NCI-H1436 treated with DMSO at 0.1 percent for 48 hours (cell line): ENCODE measurements at regions not wholly inside any gene's neighbourhood (a gene's known extent, or its start where the extent isn't known, plus 50 kb on each side); places are given as distances from the start of the nearest gene placed in this dataset.
A peak's percentile ranks its signal among the peaks of the same experiment; 100 is the strongest.

ENCODE experiments used
- DNase-seq: peaks from one replicate; lab custom pipeline; 2025; lab: John Stamatoyannopoulos, UW

DNA sequence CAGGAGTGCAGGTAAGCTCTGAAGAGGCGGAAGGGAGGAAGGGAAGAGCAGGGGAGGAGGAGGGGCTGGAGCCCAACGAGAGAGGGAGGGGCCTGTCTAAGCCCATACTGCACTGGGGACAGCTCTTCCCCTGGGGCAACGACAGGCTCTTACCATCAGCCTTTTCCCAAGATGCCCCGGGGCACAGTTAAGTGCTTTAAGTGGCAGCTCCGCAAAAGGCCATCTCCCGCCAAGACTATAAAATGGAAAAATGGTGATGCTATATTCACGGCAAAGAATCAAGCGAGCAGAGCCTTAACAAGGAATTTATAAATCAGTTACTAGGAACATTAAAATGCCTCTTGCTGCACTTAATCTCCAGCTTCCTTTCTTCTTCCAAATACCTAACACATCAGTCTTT lies 110.2 kb upstream of the NLRP1 start:
- DNase-seq: peak; percentile 90

DNA sequence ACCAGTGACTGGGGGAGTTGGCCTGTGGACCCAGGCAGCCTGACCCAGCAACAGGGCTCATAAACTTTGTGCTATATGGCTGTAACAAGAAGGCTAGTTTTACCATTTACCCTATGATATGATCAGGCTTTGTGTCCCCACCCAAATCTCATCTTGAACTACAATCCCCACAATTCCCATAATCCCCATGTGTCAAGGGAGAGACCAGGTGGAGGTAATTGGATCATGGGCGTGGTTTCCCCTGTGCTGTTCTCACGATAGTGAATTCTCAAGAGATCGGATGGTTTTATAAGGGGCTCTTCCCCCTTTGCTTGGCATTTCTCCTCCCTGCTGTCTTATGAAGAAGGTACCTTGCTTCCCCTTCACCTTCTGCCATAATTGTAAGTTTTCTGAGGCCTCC lies 111.2 kb upstream of the NLRP1 start:
- DNase-seq: no peak

DNA sequence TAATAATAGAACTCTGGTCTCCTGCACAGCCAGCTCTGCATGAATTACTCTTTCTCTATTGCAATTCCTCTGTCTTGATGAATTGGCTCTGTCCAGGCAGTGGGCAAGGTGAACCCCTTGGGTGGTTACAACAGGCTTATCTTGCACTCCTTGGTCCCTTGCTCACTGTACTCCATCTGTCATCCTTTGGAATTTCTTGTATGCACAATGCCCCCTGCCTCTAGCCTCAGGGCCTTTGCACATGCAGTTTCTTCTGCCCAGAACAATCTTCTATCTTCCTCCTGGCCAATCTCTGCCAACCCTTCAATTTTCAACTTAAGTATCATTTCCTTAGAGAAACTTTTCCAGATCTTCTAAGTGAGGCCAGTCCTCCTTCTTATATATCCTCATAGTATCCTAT lies 114.7 kb upstream of the NLRP1 start:
- DNase-seq: no peak

DNA sequence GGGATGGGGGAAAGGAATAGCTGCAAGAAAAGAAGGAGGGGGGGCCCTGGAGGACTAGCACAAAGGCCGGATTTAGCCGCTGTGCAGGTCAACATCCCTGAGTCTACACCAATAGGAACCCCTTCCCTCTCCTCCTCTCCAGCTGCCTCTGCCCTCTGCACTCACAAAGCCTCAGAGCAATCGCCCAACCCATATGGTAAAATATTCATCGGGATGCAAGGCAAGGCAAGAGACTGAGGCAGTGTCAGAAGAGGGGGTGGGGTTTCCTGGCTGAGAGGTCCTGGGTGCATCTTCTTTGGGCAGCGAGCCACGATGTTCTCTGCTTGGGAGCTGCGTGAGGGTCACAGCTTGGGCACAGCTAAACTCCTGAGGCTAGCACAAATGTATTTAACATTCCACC lies 115.5 kb upstream of the NLRP1 start:
- DNase-seq: no peak

DNA sequence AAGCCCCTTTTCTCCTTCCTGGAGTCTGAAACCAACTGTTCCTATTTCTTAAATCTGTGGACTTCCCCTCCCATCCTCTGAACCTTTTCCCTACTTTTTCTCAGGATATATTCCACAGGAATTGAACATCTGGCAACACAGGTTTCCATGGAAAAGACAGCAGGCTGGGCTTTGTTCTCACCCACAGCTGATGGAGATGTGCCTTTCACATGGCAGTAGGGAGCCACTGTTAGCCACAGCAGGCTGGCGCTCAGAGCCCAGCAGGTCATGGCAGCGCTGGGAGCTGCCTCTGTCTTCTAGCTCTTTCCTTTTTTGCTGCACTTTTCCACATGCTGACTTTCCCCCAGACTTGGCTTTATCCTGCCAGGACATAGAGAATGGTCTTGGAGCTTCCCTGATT lies 116.4 kb upstream of the NLRP1 start:
- no peak for DNase-seq

DNA sequence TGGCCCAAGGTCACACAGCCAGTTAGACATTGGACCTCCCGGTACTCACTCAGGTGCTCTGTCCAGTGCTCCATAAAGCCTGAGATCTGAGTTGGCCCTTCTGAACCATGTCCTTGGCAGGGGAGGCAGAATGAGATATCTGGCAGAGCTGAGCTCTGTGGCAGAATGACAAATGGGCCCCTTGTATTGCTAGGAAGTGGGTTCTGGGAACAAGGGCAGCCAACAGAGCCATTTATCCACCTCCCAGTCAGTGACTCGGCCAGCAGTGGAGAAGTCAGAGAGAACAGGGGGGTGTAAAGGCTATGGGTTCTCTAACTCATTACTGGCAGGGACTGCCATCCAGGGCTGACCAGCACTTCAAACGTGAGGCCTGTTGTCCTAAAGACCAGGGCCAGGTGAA lies 117.1 kb upstream of the NLRP1 start:
- DNase-seq: no peak

DNA sequence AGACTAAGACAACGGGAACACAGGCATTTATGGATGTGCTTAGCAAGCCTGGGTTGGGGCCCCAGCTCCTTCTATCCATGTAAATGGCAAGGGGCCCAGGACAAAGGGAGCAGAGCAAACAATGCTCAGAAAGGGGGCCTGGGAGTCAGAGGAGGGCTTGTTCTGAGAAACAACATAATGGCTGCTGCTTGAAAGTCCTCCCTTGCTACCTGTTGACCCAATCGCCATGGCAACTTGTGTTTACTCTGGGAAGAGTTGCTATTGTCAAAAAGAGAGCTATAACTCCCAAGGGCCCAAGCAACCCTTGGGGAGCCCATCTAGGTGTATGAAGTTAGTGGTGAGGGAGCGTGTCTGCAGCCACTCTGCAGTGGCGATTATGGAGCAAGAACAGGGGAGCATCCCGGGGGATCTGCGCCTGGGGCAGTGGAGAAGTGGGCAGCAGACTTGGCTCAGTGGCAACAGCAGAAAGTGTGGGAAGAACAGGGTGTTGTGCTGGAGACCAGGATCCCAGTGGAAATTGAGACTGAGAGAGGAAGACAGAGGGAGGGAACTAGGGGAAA lies 118.7 kb upstream of the NLRP1 start:
- DNase-seq: no peak

DNA sequence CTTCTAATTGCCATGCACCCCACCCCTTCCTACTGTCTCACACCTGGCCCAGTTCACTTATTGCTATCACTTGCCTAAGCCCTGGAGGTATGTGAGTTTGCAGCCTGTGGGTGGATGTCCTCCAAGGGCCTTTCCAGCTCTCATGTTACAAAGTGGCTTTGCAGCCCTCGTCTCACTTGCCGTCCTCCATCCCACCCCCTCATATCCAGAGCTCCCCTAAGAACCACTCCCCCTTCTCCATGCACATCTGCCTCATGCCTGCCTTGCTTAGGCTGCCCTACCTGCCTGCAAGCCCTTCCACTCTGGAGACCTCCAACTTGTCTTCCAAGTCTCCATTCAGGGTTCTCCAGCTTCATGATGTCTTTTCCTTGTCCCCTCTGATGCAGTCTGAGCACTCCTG lies 119.4 kb upstream of the NLRP1 start:
- no peak for DNase-seq

DNA sequence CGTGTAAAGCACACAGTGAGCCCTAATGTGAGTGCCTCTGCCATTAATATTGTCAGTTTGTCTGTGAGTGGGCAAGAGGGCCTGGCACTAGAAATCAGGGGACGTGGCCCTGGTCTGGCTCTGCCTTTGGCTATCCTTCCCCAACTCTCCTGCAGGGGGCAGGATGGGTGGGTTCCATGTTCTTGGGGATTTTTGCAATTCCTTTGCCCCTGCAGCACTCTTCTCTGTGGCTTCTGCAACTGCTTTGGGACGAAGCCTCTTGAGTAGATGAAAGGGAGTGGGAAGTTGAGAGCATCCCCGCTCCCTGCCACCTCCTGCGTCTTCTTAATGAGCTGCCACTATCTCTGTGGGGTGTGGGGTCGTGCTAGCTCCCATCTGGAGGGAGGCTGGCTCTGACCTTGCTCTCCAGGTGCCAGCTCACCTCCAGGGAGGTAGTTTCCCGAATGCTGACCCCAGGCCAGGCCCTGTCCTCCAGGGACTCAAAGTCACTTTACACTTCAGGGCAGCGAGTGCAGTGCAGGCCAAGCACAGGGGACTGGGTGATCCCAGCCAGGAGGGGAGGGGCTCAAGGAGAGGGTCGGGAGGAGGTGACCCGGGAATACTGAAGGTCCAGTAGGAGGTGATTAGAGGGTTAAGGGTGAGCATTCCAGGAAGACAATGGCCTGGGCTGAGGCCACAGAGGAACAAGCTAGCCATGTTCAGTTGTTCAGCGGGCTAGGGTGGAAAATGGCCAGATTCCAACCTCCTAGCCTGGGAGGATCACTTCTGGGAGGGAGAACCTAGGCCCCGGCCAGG lies 121.0 kb upstream of the NLRP1 start:
- DNase-seq: no peak

DNA sequence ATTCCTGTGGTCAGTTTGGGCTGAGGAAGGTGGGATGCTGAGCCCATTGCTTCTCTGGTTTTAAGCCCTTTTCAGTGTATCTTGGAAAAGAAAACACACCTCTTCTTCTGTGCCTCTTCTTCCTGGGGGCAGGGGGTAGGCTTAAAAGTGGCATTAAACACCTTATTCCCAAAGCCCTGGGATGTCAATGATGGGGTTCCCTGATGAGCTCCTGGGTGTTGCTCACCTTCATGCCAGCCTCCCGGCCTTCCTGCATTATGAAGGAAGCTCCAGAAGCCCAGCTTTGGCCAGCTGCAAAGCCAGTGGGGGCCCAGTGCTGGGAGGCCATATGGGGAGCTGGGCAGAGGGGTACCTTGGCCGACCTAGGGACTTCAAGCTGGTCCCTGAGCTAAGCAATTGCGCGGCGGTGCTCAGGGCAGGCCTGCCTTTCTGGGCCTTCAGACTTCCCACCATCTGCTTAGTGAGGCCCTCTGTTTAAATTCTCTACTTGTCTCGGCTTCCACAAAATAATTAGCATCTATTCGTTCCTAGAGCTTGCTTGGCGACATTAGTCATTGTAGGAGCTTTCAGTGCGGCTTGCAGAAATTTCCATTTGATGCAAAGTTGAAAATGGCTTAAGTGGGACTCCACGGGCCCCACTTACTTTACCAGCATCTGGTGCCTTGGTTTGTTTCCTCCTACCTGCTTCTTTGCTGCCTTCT lies 121.7 kb upstream of the NLRP1 start:
- no peak for DNase-seq

DNA sequence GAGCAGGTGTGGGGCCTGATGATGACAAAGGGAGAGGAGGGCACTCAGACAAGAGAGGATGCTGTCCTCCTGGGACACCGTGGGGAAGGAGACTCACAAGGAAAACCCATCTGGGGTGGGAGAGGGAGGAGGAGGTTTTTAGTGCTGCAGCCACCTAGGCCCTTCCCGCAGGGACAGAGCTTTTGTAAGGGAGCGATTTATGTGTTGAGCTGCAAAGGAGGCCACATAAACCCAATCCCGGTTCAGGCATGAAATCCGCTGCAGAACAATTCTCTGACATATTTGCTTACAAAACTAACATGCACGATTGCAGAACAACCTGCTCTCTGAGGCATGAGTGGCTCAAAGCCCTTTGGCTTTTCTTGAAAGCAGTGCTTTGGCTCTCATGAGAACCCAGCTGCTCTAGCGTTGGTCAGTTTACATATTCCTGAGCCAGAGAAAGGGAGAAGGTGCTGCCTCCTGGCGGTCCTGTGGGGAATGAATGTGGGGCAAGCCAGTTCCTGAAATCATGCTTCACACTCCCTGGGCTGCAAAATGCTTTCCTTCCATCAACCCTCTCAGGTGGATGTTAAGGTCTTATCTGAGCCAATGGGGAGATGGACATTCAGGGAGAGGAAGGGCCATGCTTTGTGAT lies 122.4 kb upstream of the NLRP1 start:
- peak; percentile 30 for DNase-seq

DNA sequence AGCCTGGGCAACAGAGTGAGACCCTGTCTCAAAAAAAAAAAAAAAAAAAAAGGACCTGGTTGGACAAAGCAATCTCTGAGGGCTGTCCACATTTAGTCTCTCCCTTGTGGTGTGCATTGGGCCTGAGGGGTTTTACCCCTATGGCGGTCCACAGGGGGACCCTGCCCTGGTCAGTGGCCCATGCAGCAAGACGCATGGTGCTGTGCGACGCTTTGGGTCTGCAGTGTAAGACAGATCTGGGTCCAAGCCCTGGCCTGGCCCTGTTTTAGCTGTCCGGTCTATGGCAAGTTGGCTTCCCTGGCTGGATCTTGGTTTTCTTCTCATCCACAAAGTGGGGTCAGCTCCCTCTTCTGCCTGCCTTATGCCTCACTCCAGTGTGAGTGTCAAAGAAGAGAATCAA lies 123.2 kb upstream of the NLRP1 start:
- DNase-seq: no peak

DNA sequence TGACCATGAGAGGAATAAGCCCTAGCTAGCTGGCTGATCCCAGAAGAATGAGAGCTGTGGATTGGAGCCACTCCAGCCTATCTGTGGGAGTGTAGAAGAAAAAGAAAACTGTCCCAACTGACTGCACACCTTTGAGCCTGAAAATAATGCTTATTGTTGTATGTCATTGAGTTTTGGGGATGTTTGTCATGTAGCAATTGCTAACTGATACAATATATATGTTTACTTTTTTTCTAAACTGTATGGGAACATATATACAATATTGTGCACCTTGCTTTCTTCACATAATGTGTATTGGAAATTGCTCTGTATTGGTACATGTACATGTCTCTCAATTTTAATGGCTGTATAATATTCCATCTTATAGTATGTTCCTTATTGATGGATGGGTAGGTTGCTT lies 124.0 kb upstream of the NLRP1 start:
- no peak for DNase-seq

DNA sequence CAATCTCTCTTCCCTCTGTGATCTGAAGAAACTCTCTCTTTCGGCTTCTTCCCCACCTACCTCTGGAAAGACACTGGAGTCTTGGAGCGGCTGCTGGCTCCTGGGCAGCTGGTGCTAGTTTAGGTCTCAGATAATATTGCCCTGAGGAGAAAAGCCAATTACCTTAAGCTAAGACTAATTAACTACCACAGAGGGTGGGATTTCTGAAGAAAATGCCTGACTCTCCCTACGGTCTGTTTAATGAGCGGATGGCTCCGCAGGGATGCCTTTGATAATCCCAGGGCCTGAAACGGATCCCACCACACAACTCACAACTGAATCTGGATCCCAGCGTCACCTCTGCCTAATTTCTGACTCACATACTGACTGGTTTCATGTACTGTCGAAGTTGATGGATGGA lies 127.0 kb upstream of the NLRP1 start:
- no peak for DNase-seq

DNA sequence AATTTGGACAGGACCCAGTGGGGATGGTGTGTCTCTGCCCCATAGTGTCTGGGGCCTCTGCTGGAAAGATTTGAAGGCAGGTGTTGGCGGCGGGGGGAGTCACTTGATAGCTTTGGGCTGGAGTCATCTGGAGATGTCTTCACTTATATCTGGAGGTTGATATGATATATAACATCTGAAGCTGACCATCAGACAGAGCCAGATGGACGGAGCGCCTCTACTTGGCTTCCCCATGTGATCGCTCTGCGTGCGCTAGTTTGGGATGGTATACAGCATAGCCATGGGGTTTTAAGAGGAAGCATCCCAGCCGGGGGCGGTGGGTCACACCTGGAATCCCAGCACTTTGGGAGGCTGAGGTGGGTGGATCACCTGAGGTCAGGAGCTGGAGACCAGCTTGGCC lies 130.7 kb upstream of the NLRP1 start:
- DNase-seq: no peak

DNA sequence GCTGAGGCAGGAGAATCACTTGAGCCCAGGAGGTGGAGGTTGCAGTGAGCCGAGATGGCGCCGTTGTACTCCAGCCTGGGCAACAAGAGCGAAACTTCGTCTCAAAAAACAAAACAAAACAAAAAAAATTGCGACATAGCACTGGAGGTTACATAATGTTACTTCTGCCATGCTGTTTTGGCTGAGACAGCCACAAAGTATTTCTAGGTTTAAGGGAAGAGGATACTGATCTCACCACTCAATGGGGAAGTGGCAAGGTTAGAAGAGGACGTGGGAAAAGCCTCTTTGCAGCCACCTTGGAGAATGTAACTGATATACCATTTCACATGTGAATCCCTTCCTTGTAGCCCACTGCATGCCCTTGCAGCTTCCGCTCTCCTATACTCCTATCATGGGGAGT lies 131.2 kb upstream of the NLRP1 start:
- DNase-seq: no peak

DNA sequence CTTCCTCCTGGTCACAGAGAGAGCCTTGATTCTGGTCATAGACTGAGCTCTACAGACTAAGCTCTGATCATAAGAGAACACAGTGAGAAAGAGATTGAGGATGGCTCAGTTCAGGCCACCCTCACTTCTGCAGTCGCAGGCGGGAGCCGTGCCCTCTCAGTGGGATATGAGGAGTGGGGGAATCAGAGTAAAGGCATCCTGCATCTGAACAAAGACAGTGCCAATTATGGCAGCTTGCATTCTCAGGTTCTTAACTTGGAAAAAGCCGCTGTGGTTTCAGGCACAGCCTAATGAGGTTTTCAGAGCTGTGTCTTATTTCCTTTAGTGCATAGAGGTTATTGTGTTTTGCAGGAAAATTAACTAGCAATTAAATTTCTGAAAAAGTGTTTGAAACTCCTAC lies 134.4 kb upstream of the NLRP1 start:
- no peak for DNase-seq

DNA sequence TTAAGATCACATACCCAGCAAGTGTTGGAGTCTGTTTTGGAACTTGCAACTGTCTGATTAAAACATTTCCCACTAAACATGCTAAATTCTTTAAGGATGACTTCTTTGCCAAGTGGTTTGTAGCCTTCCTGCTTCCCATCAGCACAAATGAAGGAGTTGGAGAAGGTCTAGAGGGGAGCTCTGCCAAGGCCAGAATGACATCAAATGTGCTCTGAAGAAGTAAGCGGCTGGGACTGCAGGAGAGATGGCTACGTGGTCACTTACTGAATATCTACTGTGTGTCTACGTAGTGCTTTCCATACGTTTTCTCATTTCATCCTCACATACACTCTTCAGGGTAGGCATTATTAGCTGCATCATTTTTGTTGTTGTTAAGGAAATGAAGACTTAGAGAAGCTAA lies 135.7 kb upstream of the NLRP1 start:
- no peak for DNase-seq

DNA sequence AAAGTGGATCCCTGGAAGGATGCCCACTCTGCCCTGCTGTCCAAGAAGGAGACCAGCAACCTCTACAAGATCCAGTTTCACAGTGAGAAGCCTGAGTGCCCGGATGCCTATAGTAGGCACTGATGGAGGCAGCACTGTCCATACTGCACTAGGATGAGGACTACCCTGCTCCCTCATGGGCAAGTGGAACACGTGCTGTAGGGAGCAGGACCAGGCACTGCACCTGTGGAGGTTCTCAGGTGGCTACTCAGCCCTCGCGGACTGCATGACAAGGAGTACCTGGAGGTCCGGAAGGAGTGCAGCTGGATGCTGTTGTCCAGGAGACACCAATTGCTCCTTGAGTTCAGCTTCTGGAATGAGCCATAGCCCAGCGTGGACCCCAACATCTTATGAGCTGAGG lies 146.1 kb upstream of the NLRP1 start:
- no peak for DNase-seq

DNA sequence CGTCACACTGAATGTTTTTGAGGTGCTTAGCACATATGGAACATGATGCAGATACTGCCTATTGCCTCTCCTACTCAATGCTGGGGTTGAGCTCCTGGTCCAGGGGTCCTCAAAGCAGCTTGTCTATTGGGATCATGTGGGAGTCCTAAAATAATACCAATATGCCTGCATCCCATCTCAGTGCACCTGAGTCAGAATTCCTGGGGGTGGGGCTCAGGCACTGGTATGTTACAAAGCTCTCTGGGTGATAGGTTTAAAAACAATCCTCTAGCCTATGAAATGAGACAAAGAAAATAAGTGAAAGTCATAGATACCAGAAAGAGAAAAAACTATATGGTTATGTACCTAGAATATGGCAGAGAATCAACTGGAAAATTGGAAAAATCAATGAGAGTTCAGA lies 156.6 kb upstream of the NLRP1 start:
- no peak for DNase-seq

DNA sequence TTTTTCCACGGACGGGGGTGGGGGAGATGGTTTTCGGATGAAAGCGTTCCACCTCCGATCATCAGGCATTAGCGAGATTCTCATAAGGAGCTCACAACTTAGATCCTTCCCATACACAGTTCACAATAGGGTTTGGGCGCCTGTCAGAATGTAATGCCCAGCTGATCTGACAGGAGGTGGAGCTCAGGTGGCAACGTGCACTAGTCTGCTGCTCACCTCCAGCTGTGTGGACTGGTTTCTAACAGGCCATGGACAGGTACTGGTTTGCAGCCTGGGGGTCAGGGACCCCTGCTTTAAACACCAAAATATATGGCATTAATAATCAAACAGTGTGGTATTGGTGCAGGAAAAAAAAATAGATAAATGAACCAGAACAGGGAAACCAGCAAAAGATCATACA lies 157.5 kb upstream of the NLRP1 start:
- no peak for DNase-seq

DNA sequence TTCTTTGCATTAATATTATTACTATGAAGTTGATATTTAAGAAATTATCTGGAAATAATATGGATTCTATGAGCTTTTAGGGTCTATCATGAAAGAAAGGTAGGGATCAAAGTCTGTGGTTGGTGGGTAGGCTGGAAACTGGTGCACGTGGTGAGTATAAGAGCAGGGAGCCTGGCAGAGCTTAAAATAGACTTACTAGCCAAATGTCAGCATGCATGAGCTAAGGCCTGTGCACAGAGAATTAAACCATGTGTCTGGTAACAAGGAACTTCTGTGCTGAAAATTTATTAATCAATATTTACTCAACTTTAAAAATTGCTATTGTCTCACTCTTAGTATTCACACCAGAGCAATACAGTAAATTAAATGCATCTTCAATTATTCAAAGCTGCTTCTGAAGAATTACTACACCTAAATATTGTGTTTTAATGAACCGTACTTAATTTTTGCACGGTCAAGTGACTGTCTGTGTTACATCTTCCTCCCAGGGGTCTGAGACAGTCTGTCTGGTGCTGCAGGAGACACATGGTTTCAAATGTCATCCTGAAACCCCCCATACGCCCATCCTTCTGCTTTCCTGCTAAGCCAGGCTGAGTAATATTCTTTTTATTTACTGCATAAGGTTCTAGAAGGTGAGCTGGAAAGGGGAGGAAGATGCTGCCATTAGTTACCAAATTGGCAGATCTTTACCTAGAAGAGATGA lies 161.0 kb upstream of the NLRP1 start:
- DNase-seq: no peak

DNA sequence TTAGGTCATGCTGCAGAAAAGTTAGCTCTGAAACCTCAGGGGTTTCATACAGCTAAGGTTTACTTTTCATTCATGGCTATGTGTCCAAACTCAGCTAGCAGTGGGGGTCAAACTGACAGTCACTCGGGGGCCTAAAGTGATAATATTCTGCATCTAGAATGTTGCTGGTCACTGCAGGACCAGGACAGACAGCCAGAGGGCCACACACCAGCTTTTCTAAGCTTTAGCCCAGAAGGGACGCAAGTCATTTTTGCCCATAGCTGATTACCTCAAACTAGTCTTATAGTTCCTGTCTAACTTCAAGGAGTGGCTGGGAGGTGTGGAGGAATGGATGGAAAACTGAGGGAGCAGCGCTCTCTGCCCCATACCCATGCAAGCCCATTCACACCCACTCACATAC lies 163.0 kb upstream of the NLRP1 start:
- DNase-seq: no peak
